Cardiac muscle cell (in vitro differentiated cells and primary cell): ENCODE measurements at regions not wholly inside any gene's neighbourhood (a gene's known extent, or its start where the extent isn't known, plus 50 kb on each side); places are given as distances from the start of the nearest gene placed in this dataset.

Source experiments
- DNase-seq, 2 donors: peaks; one replicate each; pipeline versions ENCODE4 v3.0.0 to v3.0.0-alpha.2; 2010 to 2017; ENCODE audit warnings: low read depth in 1 of 2, low spot score in 1 of 2
- H3K27ac ChIP-seq: fragments of 200-600 bp; sonication (generic); 2 replicates; pipeline ENCODE4 v1.5.1; 2016
- H3K27me3 ChIP-seq: fragments of 200-600 bp; sonication (generic); 2 replicates; pipeline ENCODE4 v1.6.0; 2016; ENCODE audit warnings: control low read depth
- H3K36me3 ChIP-seq: fragments of 200-600 bp; sonication (generic); 2 replicates; pipeline ENCODE4 v1.5.1; 2016; ENCODE audit warnings: control low read depth
- H3K4me1 ChIP-seq: fragments of 200-600 bp; sonication (generic); 2 replicates; pipeline ENCODE4 v1.8.1; 2017; ENCODE audit warnings: low read depth, mild to moderate bottlenecking, mixed run types
- H3K4me3 ChIP-seq: fragments of 200-600 bp; sonication (generic); 2 replicates; pipeline ENCODE4 v1.5.1; 2016; ENCODE audit warnings: mild to moderate bottlenecking
- H3K9me3 ChIP-seq: fragments of 200-600 bp; sonication (generic); 2 replicates; pipeline ENCODE4 v1.5.1; 2017; ENCODE audit warnings: low read depth, mild to moderate bottlenecking, control low read depth
- TF ChIP-seq, protein P1 (sequence below): IDR thresholded peaks from 2 replicates; pipeline ENCODE4 v1.5.1; 2012; ENCODE audit warnings: low read depth, mild to moderate bottlenecking, low read length

DNA sequence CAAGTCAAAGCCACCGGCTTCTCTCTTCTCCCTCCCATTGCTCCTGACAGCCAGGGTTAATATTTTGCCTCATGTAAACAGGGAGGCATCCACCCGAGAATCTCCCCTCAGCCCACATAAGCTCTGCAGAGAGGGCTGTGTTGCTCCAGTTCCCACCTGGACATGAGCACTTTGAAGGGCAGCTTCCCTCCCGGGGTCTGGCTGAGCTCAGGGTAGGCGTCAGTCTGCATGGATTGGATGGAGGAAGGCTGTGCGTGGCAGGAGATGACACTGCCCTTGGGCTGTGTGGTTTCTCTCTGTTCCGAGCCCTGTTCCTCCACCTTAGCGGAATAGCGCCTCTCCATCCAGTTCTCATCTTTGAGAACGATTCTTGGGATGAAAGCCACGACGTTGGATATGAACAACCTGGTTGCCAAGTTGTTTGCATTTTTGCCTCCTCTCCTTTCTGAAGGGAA lies 53.7 kb upstream of the ETS2 start:
- Histone ChIP-seq H3K27me3 (no peaks in the 10 kb centered on the region), H3K4me3 (no peak overlapping the region), H3K27ac (no peak overlapping the region), H3K4me1 (peaks cover 11% of the 10 kb centered on the region), H3K9me3 (no peaks in the 10 kb centered on the region), H3K36me3 (no peaks in the 10 kb centered on the region)
- TF ChIP-seq, protein P1, sequence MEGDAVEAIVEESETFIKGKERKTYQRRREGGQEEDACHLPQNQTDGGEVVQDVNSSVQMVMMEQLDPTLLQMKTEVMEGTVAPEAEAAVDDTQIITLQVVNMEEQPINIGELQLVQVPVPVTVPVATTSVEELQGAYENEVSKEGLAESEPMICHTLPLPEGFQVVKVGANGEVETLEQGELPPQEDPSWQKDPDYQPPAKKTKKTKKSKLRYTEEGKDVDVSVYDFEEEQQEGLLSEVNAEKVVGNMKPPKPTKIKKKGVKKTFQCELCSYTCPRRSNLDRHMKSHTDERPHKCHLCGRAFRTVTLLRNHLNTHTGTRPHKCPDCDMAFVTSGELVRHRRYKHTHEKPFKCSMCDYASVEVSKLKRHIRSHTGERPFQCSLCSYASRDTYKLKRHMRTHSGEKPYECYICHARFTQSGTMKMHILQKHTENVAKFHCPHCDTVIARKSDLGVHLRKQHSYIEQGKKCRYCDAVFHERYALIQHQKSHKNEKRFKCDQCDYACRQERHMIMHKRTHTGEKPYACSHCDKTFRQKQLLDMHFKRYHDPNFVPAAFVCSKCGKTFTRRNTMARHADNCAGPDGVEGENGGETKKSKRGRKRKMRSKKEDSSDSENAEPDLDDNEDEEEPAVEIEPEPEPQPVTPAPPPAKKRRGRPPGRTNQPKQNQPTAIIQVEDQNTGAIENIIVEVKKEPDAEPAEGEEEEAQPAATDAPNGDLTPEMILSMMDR, result no peak
- no peak for DNase-seq

DNA sequence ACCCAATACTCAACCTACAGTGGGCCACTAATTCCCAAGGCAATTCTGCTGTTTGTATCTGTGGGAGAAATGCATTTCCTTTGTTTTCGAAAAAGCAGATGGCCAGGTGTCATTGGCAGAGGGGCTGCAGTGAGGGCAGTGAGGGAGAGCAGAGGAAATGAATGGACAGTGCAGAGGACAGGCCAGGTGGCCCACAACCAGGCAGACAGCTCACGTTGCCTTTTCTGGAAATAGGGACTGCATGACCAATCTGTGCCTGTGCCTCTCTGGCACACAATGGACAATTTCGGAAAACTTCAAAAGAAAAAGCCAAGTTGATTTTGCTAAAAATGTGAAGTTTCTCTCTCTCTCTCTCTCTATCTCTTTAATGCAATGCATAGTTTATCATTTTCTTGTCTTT lies 52.6 kb upstream of the ETS2 start:
- no peaks in the 10 kb centered on the region for H3K27me3 ChIP-seq
- H3K27ac ChIP-seq, result no peak overlapping the region
- H3K36me3 ChIP-seq, result no peaks in the 10 kb centered on the region
- DNase-seq, result no peak
- H3K4me3 ChIP-seq, result no peak overlapping the region
- no peaks in the 10 kb centered on the region for H3K9me3 ChIP-seq
- TF ChIP-seq, protein P1, result no peak
- peaks cover 13% of the 10 kb centered on the region for H3K4me1 ChIP-seq

DNA sequence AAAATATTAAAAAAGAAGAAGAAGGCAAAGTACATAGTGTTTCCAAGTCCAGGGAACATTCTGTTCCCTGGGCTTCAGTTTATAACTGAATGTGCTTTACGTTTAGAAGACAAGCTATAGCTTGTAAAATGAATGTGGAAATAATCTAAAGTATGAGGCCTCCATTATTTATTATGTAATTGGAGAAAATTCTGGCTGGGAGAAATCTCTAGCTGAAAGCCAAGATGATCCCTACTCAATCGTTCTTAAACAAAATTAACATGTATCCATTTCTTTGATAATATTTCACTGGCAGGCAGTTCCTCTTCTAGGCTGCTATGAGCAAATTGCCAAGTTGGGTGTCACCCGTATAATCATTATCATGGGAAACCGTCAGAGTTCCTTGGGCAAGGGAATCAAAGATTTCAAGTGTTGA lies 52.2 kb upstream of the ETS2 start:
- peaks cover 15% of the 10 kb centered on the region for H3K4me1 ChIP-seq
- H3K27me3 ChIP-seq, result no peaks in the 10 kb centered on the region
- no peaks in the 10 kb centered on the region for H3K36me3 ChIP-seq
- TF ChIP-seq, protein P1, result no peak
- H3K27ac ChIP-seq, result no peak overlapping the region
- no peak for DNase-seq
- H3K4me3 ChIP-seq, result no peak overlapping the region
- H3K9me3 ChIP-seq, result no peaks in the 10 kb centered on the region
